ENCODE measurements at regions not wholly inside any gene's neighbourhood (a gene's known extent, or its start where the extent isn't known, plus 50 kb on each side); places are given as distances from the start of the nearest gene placed in this dataset.

DNA sequence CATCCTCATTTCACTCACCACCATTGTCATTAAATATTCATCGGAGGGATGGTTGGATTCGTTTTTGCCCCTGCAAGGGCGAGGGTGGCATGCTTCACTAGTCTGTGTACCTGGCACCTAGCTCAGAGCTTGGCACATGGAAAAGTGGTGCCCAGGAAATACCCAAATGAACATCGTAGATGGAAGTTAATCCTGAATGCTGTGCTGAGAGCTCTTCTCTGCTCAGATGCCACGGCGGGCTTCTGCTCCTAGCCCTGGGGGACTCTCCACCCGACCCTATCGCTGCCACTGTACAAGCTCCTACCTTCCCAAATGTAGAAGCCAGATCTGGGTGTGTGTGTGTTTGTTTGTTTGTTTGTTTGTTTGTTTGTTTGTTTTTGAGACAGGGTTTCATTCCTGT lies 113.0 kb upstream of the ZNF507 start:
- H3K27ac ChIP-seq, result no peak overlapping the region
- no peaks in the 10 kb centered on the region for H3K4me1 ChIP-seq
- no peak overlapping the region for H3K4me3 ChIP-seq
- TF ChIP-seq, protein P1, sequence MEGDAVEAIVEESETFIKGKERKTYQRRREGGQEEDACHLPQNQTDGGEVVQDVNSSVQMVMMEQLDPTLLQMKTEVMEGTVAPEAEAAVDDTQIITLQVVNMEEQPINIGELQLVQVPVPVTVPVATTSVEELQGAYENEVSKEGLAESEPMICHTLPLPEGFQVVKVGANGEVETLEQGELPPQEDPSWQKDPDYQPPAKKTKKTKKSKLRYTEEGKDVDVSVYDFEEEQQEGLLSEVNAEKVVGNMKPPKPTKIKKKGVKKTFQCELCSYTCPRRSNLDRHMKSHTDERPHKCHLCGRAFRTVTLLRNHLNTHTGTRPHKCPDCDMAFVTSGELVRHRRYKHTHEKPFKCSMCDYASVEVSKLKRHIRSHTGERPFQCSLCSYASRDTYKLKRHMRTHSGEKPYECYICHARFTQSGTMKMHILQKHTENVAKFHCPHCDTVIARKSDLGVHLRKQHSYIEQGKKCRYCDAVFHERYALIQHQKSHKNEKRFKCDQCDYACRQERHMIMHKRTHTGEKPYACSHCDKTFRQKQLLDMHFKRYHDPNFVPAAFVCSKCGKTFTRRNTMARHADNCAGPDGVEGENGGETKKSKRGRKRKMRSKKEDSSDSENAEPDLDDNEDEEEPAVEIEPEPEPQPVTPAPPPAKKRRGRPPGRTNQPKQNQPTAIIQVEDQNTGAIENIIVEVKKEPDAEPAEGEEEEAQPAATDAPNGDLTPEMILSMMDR (IDR thresholded peaks at IDR 0.05), result no peak
- TF ChIP-seq POLR2AphosphoS5 (IDR thresholded peaks at IDR 0.05; ENCODE audit: insufficient read depth in 1 of 2, low read depth in 1 of 2), result no peak
- no peak for TF ChIP-seq POLR2A (IDR thresholded peaks at IDR 0.05)
- no peaks in the 10 kb centered on the region for H3K36me3 ChIP-seq
- intact Hi-C loops (cut with DNase I), result no loop called here
- DNase-seq (ENCODE audit: extremely low spot score in 2 of 2), result no peak
- no peaks in the 10 kb centered on the region for H3K9me3 ChIP-seq
- H3K27me3 ChIP-seq, result no peaks in the 10 kb centered on the region

DNA sequence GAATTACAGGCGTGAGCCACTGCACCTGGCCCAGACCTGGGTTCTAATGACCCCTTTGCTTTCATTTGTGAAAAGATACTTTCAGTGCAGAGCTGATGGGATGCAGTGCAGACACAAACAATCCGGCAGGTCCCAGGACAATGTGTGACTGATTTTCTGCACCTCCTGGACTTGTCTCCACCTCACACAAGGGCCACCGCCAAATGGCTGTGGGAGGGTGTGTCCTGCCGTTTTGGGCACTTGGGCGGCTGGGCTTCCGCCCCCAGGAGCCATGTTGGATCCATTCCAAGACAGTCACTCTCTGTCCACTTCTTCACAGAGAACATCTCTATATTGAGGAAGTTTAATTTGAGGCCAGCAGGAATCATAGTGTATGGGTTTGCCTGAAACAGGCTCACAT lies 112.3 kb upstream of the ZNF507 start:
- no peak for DNase-seq (ENCODE audit: extremely low spot score in 2 of 2)
- intact Hi-C loops (cut with DNase I), result no loop called here
- Histone ChIP-seq H3K36me3 (no peaks in the 10 kb centered on the region), H3K27me3 (no peaks in the 10 kb centered on the region), H3K4me3 (no peak overlapping the region), H3K9me3 (no peaks in the 10 kb centered on the region), H3K4me1 (no peaks in the 10 kb centered on the region), H3K27ac (no peak overlapping the region)
- TF ChIP-seq POLR2A (IDR thresholded peaks at IDR 0.05) (no peak), POLR2AphosphoS5 (IDR thresholded peaks at IDR 0.05; ENCODE audit: insufficient read depth in 1 of 2, low read depth in 1 of 2) (no peak)
- TF ChIP-seq, protein P1 (IDR thresholded peaks at IDR 0.05), result no peak

DNA sequence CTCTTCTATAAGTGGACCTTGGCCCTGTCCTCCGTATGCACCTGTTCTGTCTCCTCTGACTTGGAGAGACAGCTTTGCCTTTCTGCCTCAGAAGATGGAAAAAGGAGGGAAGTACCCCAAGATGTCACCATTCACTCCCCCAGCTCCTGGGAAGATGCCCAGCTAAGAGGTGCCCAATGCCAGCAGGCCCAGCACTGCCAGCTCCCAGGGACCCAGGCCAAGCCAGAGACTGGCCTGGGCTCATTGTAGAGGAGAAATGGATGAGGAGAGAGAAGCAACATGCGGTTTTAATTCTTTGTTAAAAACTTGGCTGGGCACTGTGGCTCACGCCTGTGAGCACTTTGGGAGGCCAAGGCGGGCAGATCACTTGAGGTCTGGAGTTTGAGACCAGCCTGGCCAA lies 111.5 kb upstream of the ZNF507 start:
- intact Hi-C loops (cut with DNase I), result no loop called here
- Histone ChIP-seq H3K36me3 (no peaks in the 10 kb centered on the region), H3K27ac (no peak overlapping the region), H3K4me1 (no peaks in the 10 kb centered on the region), H3K4me3 (no peak overlapping the region), H3K27me3 (no peaks in the 10 kb centered on the region), H3K9me3 (no peaks in the 10 kb centered on the region)
- DNase-seq (ENCODE audit: extremely low spot score in 2 of 2), result no peak
- TF ChIP-seq POLR2A (IDR thresholded peaks at IDR 0.05), result no peak
- TF ChIP-seq, protein P1 (IDR thresholded peaks at IDR 0.05), result no peak
- no peak for TF ChIP-seq POLR2AphosphoS5 (IDR thresholded peaks at IDR 0.05; ENCODE audit: insufficient read depth in 1 of 2, low read depth in 1 of 2)

DNA sequence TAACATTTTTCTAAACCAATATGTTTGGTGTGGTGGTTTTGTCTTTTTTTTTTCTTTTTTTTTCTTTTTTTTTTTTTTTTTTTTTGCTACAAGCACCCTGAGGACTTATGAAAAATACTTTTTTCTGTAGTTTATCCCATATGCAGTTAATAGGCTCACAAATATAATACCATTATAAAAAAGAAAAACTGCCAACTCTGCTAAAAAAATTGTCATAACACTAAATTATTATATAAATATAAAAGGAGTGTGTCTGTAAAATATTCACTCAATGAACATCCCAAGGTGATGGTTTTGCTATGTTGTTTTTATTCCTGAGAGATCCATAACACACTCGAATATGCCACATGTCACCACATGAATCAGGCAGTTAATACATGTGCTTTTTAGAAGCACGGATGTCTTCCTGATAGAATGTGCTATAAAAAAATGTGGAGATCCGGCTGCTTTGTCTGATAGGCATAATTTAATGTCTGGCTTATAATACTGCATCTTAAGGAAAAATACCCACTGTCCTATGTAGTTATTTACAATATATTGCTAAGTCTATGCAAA lies 110.7 kb upstream of the ZNF507 start:
- Histone ChIP-seq H3K36me3 (no peaks in the 10 kb centered on the region), H3K4me1 (no peaks in the 10 kb centered on the region), H3K4me3 (no peak overlapping the region), H3K9me3 (no peaks in the 10 kb centered on the region), H3K27ac (no peak overlapping the region), H3K27me3 (no peaks in the 10 kb centered on the region)
- DNase-seq (ENCODE audit: extremely low spot score in 2 of 2), result no peak
- intact Hi-C loops (cut with DNase I), result no loop called here
- TF ChIP-seq POLR2A (IDR thresholded peaks at IDR 0.05), result no peak
- no peak for TF ChIP-seq POLR2AphosphoS5 (IDR thresholded peaks at IDR 0.05; ENCODE audit: insufficient read depth in 1 of 2, low read depth in 1 of 2)
- TF ChIP-seq, protein P1 (IDR thresholded peaks at IDR 0.05), result no peak

DNA sequence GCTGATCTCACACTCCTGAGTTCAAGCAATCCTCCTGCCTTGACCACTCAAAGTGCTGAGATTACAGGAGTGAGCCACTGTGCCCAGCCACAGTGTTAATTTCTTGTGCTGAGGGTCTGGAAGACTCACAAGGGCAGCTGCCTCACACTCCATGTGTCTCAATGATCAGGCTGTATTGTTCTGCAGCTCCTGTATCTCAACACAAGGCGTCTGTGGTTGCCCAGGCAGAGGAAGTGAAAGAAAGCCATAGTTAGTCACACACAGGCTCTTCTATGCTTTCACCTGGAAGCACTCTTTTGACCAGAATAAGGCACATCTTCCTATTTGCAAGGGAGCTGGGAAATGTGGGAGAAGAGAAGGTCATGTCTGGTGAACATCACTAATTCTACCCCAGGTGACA lies 107.3 kb upstream of the ZNF507 start:
- Histone ChIP-seq H3K4me1 (no peaks in the 10 kb centered on the region), H3K27me3 (no peaks in the 10 kb centered on the region), H3K27ac (no peak overlapping the region), H3K9me3 (no peaks in the 10 kb centered on the region), H3K36me3 (no peaks in the 10 kb centered on the region), H3K4me3 (no peak overlapping the region)
- intact Hi-C loops (cut with DNase I), result no loop called here
- no peak for DNase-seq (ENCODE audit: extremely low spot score in 2 of 2)
- TF ChIP-seq, protein P1 (IDR thresholded peaks at IDR 0.05), result no peak
- TF ChIP-seq POLR2AphosphoS5 (IDR thresholded peaks at IDR 0.05; ENCODE audit: insufficient read depth in 1 of 2, low read depth in 1 of 2), result no peak
- TF ChIP-seq POLR2A (IDR thresholded peaks at IDR 0.05), result no peak
